OCI-LY1 (cell line): ENCODE measurements at regions not wholly inside any gene's neighbourhood (a gene's known extent, or its start where the extent isn't known, plus 50 kb on each side); places are given as distances from the start of the nearest gene placed in this dataset.

ENCODE experiments used
- H2AFZ ChIP-seq: fragments of 200-600 bp; sonication (generic), shearing (Covaris generic); 2 replicates; pipeline ENCODE4 v1.6.0; 2014; ENCODE audit warnings: antibody characterized with exemption, mild to moderate bottlenecking, low read length
- H3F3A ChIP-seq: fragments of 200-600 bp; sonication (generic), shearing (Covaris generic); 2 replicates; pipeline ENCODE4 v1.6.0; 2014; ENCODE audit warnings: mild to moderate bottlenecking, antibody characterized with exemption, low read length, moderate library complexity; ENCODE audit not compliant: insufficient read depth
- H3K27ac ChIP-seq: fragments of 200-600 bp; sonication (generic); 2 replicates; pipeline ENCODE4 v1.5.1; 2014; ENCODE audit warnings: low read length, mixed run types, mild to moderate bottlenecking, low read depth; ENCODE audit not compliant: poor library complexity, severe bottlenecking
- H3K27me3 ChIP-seq: fragments of 200-600 bp; sonication (generic); 2 replicates; pipeline ENCODE4 v1.6.0; 2014; ENCODE audit warnings: antibody characterized with exemption, mild to moderate bottlenecking, low read length, moderate library complexity; ENCODE audit not compliant: insufficient read depth
- H3K36me3 ChIP-seq: fragments of 200-600 bp; sonication (generic); 2 replicates; pipeline ENCODE4 v1.6.1; 2014; ENCODE audit warnings: mild to moderate bottlenecking, antibody characterized with exemption, low read length, moderate library complexity, mixed read lengths; ENCODE audit not compliant: insufficient read depth
- H3K4me1 ChIP-seq: fragments of 200-600 bp; sonication (generic); 2 replicates; pipeline ENCODE4 v1.5.1; 2014; ENCODE audit warnings: mild to moderate bottlenecking, low read length, moderate library complexity; ENCODE audit not compliant: insufficient read depth, severe bottlenecking
- H3K4me2 ChIP-seq: fragments of 200-600 bp; sonication (generic), shearing (Covaris generic); 2 replicates; pipeline ENCODE4 v1.6.1; 2014; ENCODE audit warnings: low read length
- H3K4me3 ChIP-seq: fragments of 200-600 bp; sonication (generic); 2 replicates; pipeline ENCODE4 v1.5.1; 2014; ENCODE audit warnings: low read length, low read depth, mild to moderate bottlenecking, mixed read lengths; ENCODE audit not compliant: poor library complexity, severe bottlenecking
- H3K79me2 ChIP-seq: fragments of 200-600 bp; shearing (Covaris generic); 2 replicates; pipeline ENCODE4 v1.6.1; 2016; ENCODE audit warnings: mixed run types, low read length, mixed read lengths; ENCODE audit not compliant: insufficient read depth
- H3K9ac ChIP-seq: fragments of 200-600 bp; sonication (generic), shearing (Covaris generic); 2 replicates; pipeline ENCODE4 v1.6.1; 2014; ENCODE audit warnings: mild to moderate bottlenecking, low read length, mixed read lengths
- H3K9me2 ChIP-seq: fragments of 200-600 bp; sonication (generic), shearing (Covaris generic); 2 replicates; pipeline ENCODE4 v1.6.1; 2014; ENCODE audit warnings: low read depth, mild to moderate bottlenecking, low read length, mixed read lengths
- H3K9me3 ChIP-seq: fragments of 200-600 bp; shearing (Covaris generic); 2 replicates; pipeline ENCODE4 v1.6.1; 2014; ENCODE audit warnings: low read length, mixed read lengths
- H4K20me1 ChIP-seq: fragments of 200-600 bp; sonication (generic), shearing (Covaris generic); 2 replicates; pipeline ENCODE4 v1.6.0; 2016; ENCODE audit warnings: mild to moderate bottlenecking, low read length; ENCODE audit not compliant: insufficient read depth
- CTCF ChIP-seq: fragments of 200-600 bp; sonication (generic), shearing (Covaris generic); IDR thresholded peaks from 2 replicates; pipeline ENCODE4 v1.5.1; 2017; ENCODE audit warnings: mild to moderate bottlenecking, antibody characterized with exemption, low read length, moderate library complexity, mixed read lengths
- EZH2 ChIP-seq: fragments of 200-600 bp; sonication (generic), shearing (Covaris generic); IDR thresholded peaks from 2 replicates; pipeline ENCODE4 v1.8.0; 2017; ENCODE audit warnings: borderline replicate concordance, mixed run types, mild to moderate bottlenecking, antibody characterized with exemption, low read length, moderate library complexity, mixed read lengths

- Histone ChIP-seq H3K79me2 (no peaks in the 10 kb centered on the region), H3K4me2 (no peak overlapping the region), H3K4me3 (no peak overlapping the region), H3K27ac (no peak overlapping the region), H3K9ac (no peak overlapping the region), H3K9me3 (peaks cover 5% of the 10 kb centered on the region; the same call in 1 of the 2 replicates), H3K27me3 (no peaks in the 10 kb centered on the region), H3K4me1 (peaks cover 21% of the 10 kb centered on the region), H2AFZ (no peak overlapping the region), H3K9me2 (no peaks in the 10 kb centered on the region), H4K20me1 (no peaks in the 10 kb centered on the region), H3F3A (no peaks in the 10 kb centered on the region), H3K36me3 (no peaks in the 10 kb centered on the region)
- TF ChIP-seq CTCF (no peak), EZH2 (no peak)
These were observed 224.2 kb upstream of the TBL1XR1 start for GRCh38 chr3:177421481-177421785.

GRCh38 chr3:177424521-177424920 is 227.2 kb upstream of the TBL1XR1 start:
- no peak overlapping the region for H3K4me3 ChIP-seq
- no peak overlapping the region for H3K9ac ChIP-seq
- peaks cover 35% of the 10 kb centered on the region for H3K4me1 ChIP-seq
- H3K27me3 ChIP-seq: no peaks in the 10 kb centered on the region
- H3K79me2 ChIP-seq: no peaks in the 10 kb centered on the region
- H3K36me3 ChIP-seq: no peaks in the 10 kb centered on the region
- TF ChIP-seq CTCF: no peak
- no peak for TF ChIP-seq EZH2
- H2AFZ ChIP-seq: peak overlapping the region; percentile 66
- H3K9me3 ChIP-seq: peaks cover 5% of the 10 kb centered on the region; the same call in 1 of the 2 replicates
- no peaks in the 10 kb centered on the region for H3F3A ChIP-seq
- peak overlapping the region; percentile 24 for H3K27ac ChIP-seq
- H3K9me2 ChIP-seq: no peaks in the 10 kb centered on the region
- no peaks in the 10 kb centered on the region for H4K20me1 ChIP-seq
- peak overlapping the region; percentile 20; the same call in 1 of the 2 replicates for H3K4me2 ChIP-seq

- Histone ChIP-seq H3K36me3 (no peaks in the 10 kb centered on the region), H3K9ac (no peak overlapping the region), H3K9me2 (no peaks in the 10 kb centered on the region), H3K9me3 (peaks cover 5% of the 10 kb centered on the region; the same call in 1 of the 2 replicates), H3K27ac (no peak overlapping the region), H4K20me1 (no peaks in the 10 kb centered on the region), H3K79me2 (no peaks in the 10 kb centered on the region), H2AFZ (no peak overlapping the region; the same call in 1 of the 2 replicates), H3F3A (no peaks in the 10 kb centered on the region), H3K27me3 (no peaks in the 10 kb centered on the region), H3K4me3 (no peak overlapping the region), H3K4me1 (peaks cover 35% of the 10 kb centered on the region), H3K4me2 (no peak overlapping the region)
- TF ChIP-seq EZH2 (no peak), CTCF (no peak)
These were observed 227.8 kb upstream of the TBL1XR1 start for GRCh38 chr3:177425042-177425441.
